WTC11 (cell line): ENCODE measurements at regions not wholly inside any gene's neighbourhood (a gene's known extent, or its start where the extent isn't known, plus 50 kb on each side); places are given as distances from the start of the nearest gene placed in this dataset.

Experiments
- ATAC-seq: fragments of 200-7000 bp; cut with Tn5 transposase; 2 replicates; pipeline ENCODE4 v1.10.0; 2021; ENCODE audit warnings: mild to moderate bottlenecking, moderate library complexity
- CTCF ChIA-PET: fragments of 300-600 bp; sonication (Branson Sonifier 250); formaldehyde crosslinking; loops from one replicate; lab custom pipeline; 2021; ENCODE audit warnings: antibody characterized with exemption; lab: Charles Lee
- POLR2A ChIA-PET: fragments of 350-600 bp; sonication (Branson Sonifier 250); formaldehyde crosslinking; loops from one replicate; lab custom pipeline; 2021; ENCODE audit warnings: antibody characterized with exemption; lab: Charles Lee
- DNase-seq: peaks from one replicate; pipeline ENCODE4 v3.0.0; 2021; ENCODE audit warnings: low spot score
- H3K27ac Mint-ChIP-seq: 2 replicates; pipeline ENCODE4 v1.8.0; 2021; ENCODE audit warnings: mixed read lengths
- H3K27me3 Mint-ChIP-seq: 2 replicates; pipeline ENCODE4 v1.8.0; 2021; ENCODE audit warnings: low read depth, mild to moderate bottlenecking, moderate library complexity, mixed read lengths
- H3K36me3 Mint-ChIP-seq: 2 replicates; pipeline ENCODE4 v1.8.0; 2021; ENCODE audit warnings: mixed read lengths
- H3K4me1 Mint-ChIP-seq: 2 replicates; pipeline ENCODE4 v1.8.0; 2022; ENCODE audit warnings: mixed read lengths
- H3K4me3 Mint-ChIP-seq: 2 replicates; pipeline ENCODE4 v1.8.0; 2021; ENCODE audit warnings: mild to moderate bottlenecking, moderate library complexity, mixed read lengths
- H3K9me3 Mint-ChIP-seq: 2 replicates; pipeline ENCODE4 v1.8.0; 2021; ENCODE audit warnings: mixed read lengths
- CREM ChIP-seq: sonication (generic); formaldehyde crosslinking; IDR thresholded peaks from 2 replicates; pipeline ENCODE4 v1.8.1; 2022; ENCODE audit warnings: mild to moderate bottlenecking, missing genetic modification reagents, moderate library complexity
- EMX1 ChIP-seq: fragments of 250-450 bp; sonication (Bioruptor Pico); IDR thresholded peaks from 2 replicates; pipeline ENCODE4 v1.8.0; 2021; ENCODE audit warnings: mild to moderate bottlenecking
- IRF2 ChIP-seq: sonication (generic); formaldehyde crosslinking; IDR thresholded peaks from 2 replicates; pipeline ENCODE4 v1.8.0; 2022; ENCODE audit warnings: low read depth, missing genetic modification reagents, borderline replicate concordance
- OVOL2 ChIP-seq: fragments of 250-450 bp; sonication (Bioruptor Pico); IDR thresholded peaks from 2 replicates; pipeline ENCODE4 v1.9.0; 2021; ENCODE audit warnings: mild to moderate bottlenecking, borderline replicate concordance
- RELA ChIP-seq: sonication (generic); formaldehyde crosslinking; IDR thresholded peaks from 2 replicates; pipeline ENCODE4 v1.8.1; 2022; ENCODE audit warnings: missing genetic modification reagents, mild to moderate bottlenecking, borderline replicate concordance
- RORB ChIP-seq: fragments of 250-450 bp; sonication (Bioruptor Pico); IDR thresholded peaks from 2 replicates; pipeline ENCODE4 v1.9.0; 2021; ENCODE audit warnings: mild to moderate bottlenecking
- SMAD4 ChIP-seq: sonication (generic); formaldehyde crosslinking; IDR thresholded peaks from 2 replicates; pipeline ENCODE4 v1.8.0; 2022; ENCODE audit warnings: mild to moderate bottlenecking, missing genetic modification reagents
- ZNF219 ChIP-seq: sonication (generic); formaldehyde crosslinking; IDR thresholded peaks from 2 replicates; pipeline ENCODE4 v1.8.0; 2023; ENCODE audit warnings: missing genetic modification reagents, mild to moderate bottlenecking, borderline replicate concordance
- ZNF263 ChIP-seq: sonication (generic); formaldehyde crosslinking; IDR thresholded peaks from 2 replicates; pipeline ENCODE4 v1.8.1; 2022; ENCODE audit warnings: low read depth, mild to moderate bottlenecking, moderate library complexity, missing genetic modification reagents
- ZNF396 ChIP-seq: fragments of 250-450 bp; sonication (Bioruptor Pico); IDR thresholded peaks from 2 replicates; pipeline ENCODE4 v1.8.0; 2021; ENCODE audit warnings: mild to moderate bottlenecking, moderate library complexity, borderline replicate concordance
- ZNF416 ChIP-seq: fragments of 250-450 bp; sonication (Bioruptor Pico); IDR thresholded peaks from 2 replicates; pipeline ENCODE4 v1.9.0; 2021; ENCODE audit warnings: mild to moderate bottlenecking, inconsistent platforms
- TF ChIP-seq, protein P1 (sequence below): sonication (generic); formaldehyde crosslinking; IDR thresholded peaks from 2 replicates; pipeline ENCODE4 v1.8.1; 2023; ENCODE audit warnings: mild to moderate bottlenecking, missing genetic modification reagents, borderline replicate concordance
- TF ChIP-seq, protein P2 (sequence below): fragments of 250-450 bp; sonication (Bioruptor Pico); IDR thresholded peaks from 2 replicates; pipeline ENCODE4 v1.8.0; 2021; ENCODE audit warnings: mild to moderate bottlenecking
- TF ChIP-seq, protein P3 (sequence below): fragments of 250-450 bp; sonication (Bioruptor Pico); IDR thresholded peaks from 2 replicates; pipeline ENCODE4 v2.1.2; 2022; ENCODE audit warnings: mild to moderate bottlenecking, moderate library complexity
- TF ChIP-seq, protein P4 (sequence below): sonication (generic); formaldehyde crosslinking; IDR thresholded peaks from 2 replicates; pipeline ENCODE4 v1.8.0; 2023; ENCODE audit warnings: missing genetic modification reagents, mild to moderate bottlenecking, borderline replicate concordance
- TF ChIP-seq, protein P5 (sequence below): sonication (generic); formaldehyde crosslinking; IDR thresholded peaks from 2 replicates; pipeline ENCODE4 v1.8.1; 2023; ENCODE audit warnings: mild to moderate bottlenecking, missing genetic modification reagents
- TF ChIP-seq, protein P6 (sequence below): fragments of 250-450 bp; sonication (Bioruptor Pico); IDR thresholded peaks from 2 replicates; pipeline ENCODE4 v1.9.0; 2021; ENCODE audit warnings: mild to moderate bottlenecking
- TF ChIP-seq, protein P7 (sequence below): sonication (generic); formaldehyde crosslinking; conservative IDR thresholded peaks from 2 replicates; pipeline ENCODE4 v1.8.1; 2023; ENCODE audit warnings: mild to moderate bottlenecking, low read depth, missing genetic modification reagents, moderate library complexity

DNA sequence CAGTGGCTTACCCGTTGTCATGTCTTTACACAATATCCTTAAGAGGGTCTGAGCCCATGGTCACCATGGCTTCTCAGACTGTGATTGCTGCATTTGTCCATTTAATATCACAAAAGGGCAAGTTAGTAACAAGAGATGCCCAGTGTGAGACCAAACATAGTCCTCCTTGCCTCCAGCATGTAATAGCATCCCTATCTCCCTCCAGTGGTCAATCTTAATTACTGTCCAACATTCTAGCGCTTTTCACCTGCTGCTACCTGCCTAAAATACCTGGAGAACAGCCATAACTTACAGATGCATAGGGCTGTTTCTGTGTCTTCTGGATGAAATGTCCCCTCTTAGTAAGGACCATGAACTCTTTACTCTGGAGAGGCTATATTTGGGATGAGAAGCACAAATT lies 267.2 kb upstream of the DAB2 start (continued):
- TF ChIP-seq, protein P1, sequence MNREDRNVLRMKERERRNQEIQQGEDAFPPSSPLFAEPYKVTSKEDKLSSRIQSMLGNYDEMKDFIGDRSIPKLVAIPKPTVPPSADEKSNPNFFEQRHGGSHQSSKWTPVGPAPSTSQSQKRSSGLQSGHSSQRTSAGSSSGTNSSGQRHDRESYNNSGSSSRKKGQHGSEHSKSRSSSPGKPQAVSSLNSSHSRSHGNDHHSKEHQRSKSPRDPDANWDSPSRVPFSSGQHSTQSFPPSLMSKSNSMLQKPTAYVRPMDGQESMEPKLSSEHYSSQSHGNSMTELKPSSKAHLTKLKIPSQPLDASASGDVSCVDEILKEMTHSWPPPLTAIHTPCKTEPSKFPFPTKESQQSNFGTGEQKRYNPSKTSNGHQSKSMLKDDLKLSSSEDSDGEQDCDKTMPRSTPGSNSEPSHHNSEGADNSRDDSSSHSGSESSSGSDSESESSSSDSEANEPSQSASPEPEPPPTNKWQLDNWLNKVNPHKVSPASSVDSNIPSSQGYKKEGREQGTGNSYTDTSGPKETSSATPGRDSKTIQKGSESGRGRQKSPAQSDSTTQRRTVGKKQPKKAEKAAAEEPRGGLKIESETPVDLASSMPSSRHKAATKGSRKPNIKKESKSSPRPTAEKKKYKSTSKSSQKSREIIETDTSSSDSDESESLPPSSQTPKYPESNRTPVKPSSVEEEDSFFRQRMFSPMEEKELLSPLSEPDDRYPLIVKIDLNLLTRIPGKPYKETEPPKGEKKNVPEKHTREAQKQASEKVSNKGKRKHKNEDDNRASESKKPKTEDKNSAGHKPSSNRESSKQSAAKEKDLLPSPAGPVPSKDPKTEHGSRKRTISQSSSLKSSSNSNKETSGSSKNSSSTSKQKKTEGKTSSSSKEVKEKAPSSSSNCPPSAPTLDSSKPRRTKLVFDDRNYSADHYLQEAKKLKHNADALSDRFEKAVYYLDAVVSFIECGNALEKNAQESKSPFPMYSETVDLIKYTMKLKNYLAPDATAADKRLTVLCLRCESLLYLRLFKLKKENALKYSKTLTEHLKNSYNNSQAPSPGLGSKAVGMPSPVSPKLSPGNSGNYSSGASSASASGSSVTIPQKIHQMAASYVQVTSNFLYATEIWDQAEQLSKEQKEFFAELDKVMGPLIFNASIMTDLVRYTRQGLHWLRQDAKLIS, result no peak
- TF ChIP-seq SMAD4 (CRISPR knock-in tag) (no peak), RORB (CRISPR knock-in tag) (no peak), EMX1 (CRISPR knock-in tag) (no peak), CREM (CRISPR knock-in tag) (no peak), RELA (no peak), ZNF416 (no peak)
- TF ChIP-seq, protein P2, sequence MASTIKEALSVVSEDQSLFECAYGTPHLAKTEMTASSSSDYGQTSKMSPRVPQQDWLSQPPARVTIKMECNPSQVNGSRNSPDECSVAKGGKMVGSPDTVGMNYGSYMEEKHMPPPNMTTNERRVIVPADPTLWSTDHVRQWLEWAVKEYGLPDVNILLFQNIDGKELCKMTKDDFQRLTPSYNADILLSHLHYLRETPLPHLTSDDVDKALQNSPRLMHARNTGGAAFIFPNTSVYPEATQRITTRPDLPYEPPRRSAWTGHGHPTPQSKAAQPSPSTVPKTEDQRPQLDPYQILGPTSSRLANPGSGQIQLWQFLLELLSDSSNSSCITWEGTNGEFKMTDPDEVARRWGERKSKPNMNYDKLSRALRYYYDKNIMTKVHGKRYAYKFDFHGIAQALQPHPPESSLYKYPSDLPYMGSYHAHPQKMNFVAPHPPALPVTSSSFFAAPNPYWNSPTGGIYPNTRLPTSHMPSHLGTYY, result no peak
- TF ChIP-seq, protein P3, sequence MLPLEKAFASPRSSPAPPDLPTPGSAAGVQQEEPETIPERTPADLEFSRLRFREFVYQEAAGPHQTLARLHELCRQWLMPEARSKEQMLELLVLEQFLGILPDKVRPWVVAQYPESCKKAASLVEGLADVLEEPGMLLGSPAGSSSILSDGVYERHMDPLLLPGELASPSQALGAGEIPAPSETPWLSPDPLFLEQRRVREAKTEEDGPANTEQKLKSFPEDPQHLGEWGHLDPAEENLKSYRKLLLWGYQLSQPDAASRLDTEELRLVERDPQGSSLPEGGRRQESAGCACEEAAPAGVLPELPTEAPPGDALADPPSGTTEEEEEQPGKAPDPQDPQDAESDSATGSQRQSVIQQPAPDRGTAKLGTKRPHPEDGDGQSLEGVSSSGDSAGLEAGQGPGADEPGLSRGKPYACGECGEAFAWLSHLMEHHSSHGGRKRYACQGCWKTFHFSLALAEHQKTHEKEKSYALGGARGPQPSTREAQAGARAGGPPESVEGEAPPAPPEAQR (CRISPR knock-in tag), result no peak
- TF ChIP-seq, all 79 proteins: peak for 0

DNA sequence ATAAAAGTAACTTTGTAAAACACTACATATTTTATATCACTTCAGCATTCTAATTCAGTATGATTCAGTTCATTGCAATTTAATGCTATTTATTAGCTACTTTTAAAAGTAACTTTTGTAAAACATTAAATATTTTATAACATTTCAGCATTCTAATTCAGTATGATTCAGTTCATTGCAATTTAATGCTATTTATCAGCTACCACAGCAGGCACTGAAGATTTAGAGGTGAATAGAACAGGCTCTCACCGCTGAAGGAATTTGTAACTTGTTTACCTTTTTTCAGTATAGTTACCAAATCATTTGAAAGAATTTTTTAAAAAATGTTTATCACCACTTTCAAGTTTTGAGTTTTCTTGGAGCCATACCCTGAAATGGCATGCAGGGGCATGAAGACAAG lies 266.4 kb upstream of the DAB2 start:
- Mint-ChIP-seq H3K27me3 (no peaks in the 10 kb centered on the region), H3K4me3 (no peak overlapping the region), H3K9me3 (peaks cover 30% of the 10 kb centered on the region), H3K27ac (no peak overlapping the region), H3K4me1 (no peaks in the 10 kb centered on the region), H3K36me3 (peaks cover 27% of the 10 kb centered on the region)
- CTCF ChIA-PET, result no interaction called here
- POLR2A ChIA-PET, result no interaction called here
- DNase-seq, result no peak
- ATAC-seq, result no peak
- TF ChIP-seq IRF2 (CRISPR knock-in tag) (no peak), ZNF219 (CRISPR knock-in tag) (no peak), OVOL2 (no peak), ZNF396 (CRISPR knock-in tag) (no peak), ZNF263 (CRISPR knock-in tag) (no peak)
- TF ChIP-seq, protein P4, sequence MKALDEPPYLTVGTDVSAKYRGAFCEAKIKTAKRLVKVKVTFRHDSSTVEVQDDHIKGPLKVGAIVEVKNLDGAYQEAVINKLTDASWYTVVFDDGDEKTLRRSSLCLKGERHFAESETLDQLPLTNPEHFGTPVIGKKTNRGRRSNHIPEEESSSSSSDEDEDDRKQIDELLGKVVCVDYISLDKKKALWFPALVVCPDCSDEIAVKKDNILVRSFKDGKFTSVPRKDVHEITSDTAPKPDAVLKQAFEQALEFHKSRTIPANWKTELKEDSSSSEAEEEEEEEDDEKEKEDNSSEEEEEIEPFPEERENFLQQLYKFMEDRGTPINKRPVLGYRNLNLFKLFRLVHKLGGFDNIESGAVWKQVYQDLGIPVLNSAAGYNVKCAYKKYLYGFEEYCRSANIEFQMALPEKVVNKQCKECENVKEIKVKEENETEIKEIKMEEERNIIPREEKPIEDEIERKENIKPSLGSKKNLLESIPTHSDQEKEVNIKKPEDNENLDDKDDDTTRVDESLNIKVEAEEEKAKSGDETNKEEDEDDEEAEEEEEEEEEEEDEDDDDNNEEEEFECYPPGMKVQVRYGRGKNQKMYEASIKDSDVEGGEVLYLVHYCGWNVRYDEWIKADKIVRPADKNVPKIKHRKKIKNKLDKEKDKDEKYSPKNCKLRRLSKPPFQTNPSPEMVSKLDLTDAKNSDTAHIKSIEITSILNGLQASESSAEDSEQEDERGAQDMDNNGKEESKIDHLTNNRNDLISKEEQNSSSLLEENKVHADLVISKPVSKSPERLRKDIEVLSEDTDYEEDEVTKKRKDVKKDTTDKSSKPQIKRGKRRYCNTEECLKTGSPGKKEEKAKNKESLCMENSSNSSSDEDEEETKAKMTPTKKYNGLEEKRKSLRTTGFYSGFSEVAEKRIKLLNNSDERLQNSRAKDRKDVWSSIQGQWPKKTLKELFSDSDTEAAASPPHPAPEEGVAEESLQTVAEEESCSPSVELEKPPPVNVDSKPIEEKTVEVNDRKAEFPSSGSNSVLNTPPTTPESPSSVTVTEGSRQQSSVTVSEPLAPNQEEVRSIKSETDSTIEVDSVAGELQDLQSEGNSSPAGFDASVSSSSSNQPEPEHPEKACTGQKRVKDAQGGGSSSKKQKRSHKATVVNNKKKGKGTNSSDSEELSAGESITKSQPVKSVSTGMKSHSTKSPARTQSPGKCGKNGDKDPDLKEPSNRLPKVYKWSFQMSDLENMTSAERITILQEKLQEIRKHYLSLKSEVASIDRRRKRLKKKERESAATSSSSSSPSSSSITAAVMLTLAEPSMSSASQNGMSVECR (CRISPR knock-in tag), result no peak
- TF ChIP-seq, protein P5, sequence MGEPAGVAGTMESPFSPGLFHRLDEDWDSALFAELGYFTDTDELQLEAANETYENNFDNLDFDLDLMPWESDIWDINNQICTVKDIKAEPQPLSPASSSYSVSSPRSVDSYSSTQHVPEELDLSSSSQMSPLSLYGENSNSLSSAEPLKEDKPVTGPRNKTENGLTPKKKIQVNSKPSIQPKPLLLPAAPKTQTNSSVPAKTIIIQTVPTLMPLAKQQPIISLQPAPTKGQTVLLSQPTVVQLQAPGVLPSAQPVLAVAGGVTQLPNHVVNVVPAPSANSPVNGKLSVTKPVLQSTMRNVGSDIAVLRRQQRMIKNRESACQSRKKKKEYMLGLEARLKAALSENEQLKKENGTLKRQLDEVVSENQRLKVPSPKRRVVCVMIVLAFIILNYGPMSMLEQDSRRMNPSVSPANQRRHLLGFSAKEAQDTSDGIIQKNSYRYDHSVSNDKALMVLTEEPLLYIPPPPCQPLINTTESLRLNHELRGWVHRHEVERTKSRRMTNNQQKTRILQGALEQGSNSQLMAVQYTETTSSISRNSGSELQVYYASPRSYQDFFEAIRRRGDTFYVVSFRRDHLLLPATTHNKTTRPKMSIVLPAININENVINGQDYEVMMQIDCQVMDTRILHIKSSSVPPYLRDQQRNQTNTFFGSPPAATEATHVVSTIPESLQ, result no peak
- TF ChIP-seq, protein P6, sequence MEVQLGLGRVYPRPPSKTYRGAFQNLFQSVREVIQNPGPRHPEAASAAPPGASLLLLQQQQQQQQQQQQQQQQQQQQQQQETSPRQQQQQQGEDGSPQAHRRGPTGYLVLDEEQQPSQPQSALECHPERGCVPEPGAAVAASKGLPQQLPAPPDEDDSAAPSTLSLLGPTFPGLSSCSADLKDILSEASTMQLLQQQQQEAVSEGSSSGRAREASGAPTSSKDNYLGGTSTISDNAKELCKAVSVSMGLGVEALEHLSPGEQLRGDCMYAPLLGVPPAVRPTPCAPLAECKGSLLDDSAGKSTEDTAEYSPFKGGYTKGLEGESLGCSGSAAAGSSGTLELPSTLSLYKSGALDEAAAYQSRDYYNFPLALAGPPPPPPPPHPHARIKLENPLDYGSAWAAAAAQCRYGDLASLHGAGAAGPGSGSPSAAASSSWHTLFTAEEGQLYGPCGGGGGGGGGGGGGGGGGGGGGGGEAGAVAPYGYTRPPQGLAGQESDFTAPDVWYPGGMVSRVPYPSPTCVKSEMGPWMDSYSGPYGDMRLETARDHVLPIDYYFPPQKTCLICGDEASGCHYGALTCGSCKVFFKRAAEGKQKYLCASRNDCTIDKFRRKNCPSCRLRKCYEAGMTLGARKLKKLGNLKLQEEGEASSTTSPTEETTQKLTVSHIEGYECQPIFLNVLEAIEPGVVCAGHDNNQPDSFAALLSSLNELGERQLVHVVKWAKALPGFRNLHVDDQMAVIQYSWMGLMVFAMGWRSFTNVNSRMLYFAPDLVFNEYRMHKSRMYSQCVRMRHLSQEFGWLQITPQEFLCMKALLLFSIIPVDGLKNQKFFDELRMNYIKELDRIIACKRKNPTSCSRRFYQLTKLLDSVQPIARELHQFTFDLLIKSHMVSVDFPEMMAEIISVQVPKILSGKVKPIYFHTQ (CRISPR knock-in tag), result no peak
- TF ChIP-seq, protein P7, sequence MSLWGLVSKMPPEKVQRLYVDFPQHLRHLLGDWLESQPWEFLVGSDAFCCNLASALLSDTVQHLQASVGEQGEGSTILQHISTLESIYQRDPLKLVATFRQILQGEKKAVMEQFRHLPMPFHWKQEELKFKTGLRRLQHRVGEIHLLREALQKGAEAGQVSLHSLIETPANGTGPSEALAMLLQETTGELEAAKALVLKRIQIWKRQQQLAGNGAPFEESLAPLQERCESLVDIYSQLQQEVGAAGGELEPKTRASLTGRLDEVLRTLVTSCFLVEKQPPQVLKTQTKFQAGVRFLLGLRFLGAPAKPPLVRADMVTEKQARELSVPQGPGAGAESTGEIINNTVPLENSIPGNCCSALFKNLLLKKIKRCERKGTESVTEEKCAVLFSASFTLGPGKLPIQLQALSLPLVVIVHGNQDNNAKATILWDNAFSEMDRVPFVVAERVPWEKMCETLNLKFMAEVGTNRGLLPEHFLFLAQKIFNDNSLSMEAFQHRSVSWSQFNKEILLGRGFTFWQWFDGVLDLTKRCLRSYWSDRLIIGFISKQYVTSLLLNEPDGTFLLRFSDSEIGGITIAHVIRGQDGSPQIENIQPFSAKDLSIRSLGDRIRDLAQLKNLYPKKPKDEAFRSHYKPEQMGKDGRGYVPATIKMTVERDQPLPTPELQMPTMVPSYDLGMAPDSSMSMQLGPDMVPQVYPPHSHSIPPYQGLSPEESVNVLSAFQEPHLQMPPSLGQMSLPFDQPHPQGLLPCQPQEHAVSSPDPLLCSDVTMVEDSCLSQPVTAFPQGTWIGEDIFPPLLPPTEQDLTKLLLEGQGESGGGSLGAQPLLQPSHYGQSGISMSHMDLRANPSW (CRISPR knock-in tag), result no peak
